ENCODE measurements at regions not wholly inside any gene's neighbourhood (a gene's known extent, or its start where the extent isn't known, plus 50 kb on each side); places are given as distances from the start of the nearest gene placed in this dataset.

GRCh38 chr2:163198972-163199371 is 360.4 kb upstream of the KCNH7 start:
- TF ChIP-seq CTCF (IDR thresholded peaks at IDR 0.05; ENCODE audit: insufficient read depth, low read length, poor library complexity, severe bottlenecking): no peak
- TF ChIP-seq EZH2phosphoT487 (conservative IDR thresholded peaks at IDR 0.05; ENCODE audit: low read length): no peak
